GM12873 (cell line): ENCODE measurements at regions not wholly inside any gene's neighbourhood (a gene's known extent, or its start where the extent isn't known, plus 50 kb on each side); places are given as distances from the start of the nearest gene placed in this dataset.

Source experiments
- CTCF ChIP-seq: IDR thresholded peaks from 2 replicates; pipeline ENCODE4 v1.5.1; 2012; ENCODE audit warnings: low read depth, mild to moderate bottlenecking, moderate library complexity, low read length, control low read depth; ENCODE audit not compliant: insufficient read depth; ENCODE audit errors: missing control alignments

GRCh38 chr5:165739079-165739741 lies 2233.8 kb downstream of the MAT2B start:
- no peak for TF ChIP-seq CTCF

GRCh38 chr5:165757791-165758190 lies 2252.4 kb downstream of the MAT2B start:
- TF ChIP-seq CTCF: no peak

- no peak for TF ChIP-seq CTCF
These were observed 2269.7 kb downstream of the MAT2B start for GRCh38 chr5:165775111-165775510.

- no peak for TF ChIP-seq CTCF
These were observed 2274.1 kb downstream of the MAT2B start for GRCh38 chr5:165779505-165779904.

GRCh38 chr5:165780901-165781300 lies 2275.5 kb downstream of the MAT2B start:
- no peak for TF ChIP-seq CTCF

GRCh38 chr5:165781738-165782137 lies 2276.3 kb downstream of the MAT2B start:
- no peak for TF ChIP-seq CTCF

GRCh38 chr5:165783024-165783423 lies 2277.6 kb downstream of the MAT2B start:
- TF ChIP-seq CTCF: no peak
